Lower lobe of right lung (tissue), 2 donors: ENCODE measurements at regions not wholly inside any gene's neighbourhood (a gene's known extent, or its start where the extent isn't known, plus 50 kb on each side); places are given as distances from the start of the nearest gene placed in this dataset.

Source experiments
- ATAC-seq, 2 donors: fragments of 200-7000 bp; cut with Tn5 transposase; one replicate each; pipeline ENCODE4 v1.9.1; 2020 to 2022; ENCODE audit warnings: mild to moderate bottlenecking in 2 of 2, moderate library complexity in 2 of 2
- DNase-seq: peaks from one replicate; pipeline ENCODE4 v3.0.0-alpha.2; 2020
- H3K27ac ChIP-seq: fragments of 200-600 bp; one replicate; pipeline ENCODE4 v1.8.0; 2022
- H3K27me3 ChIP-seq: fragments of 200-600 bp; one replicate; pipeline ENCODE4 v1.8.0; 2022; ENCODE audit warnings: low read depth
- H3K36me3 ChIP-seq: fragments of 200-600 bp; one replicate; pipeline ENCODE4 v1.8.0; 2022; ENCODE audit warnings: mild to moderate bottlenecking
- H3K4me1 ChIP-seq: fragments of 200-600 bp; one replicate; pipeline ENCODE4 v1.8.0; 2022
- H3K4me3 ChIP-seq: fragments of 200-600 bp; one replicate; pipeline ENCODE4 v1.8.0; 2022; ENCODE audit warnings: mild to moderate bottlenecking
- H3K9me3 ChIP-seq: fragments of 200-600 bp; one replicate; pipeline ENCODE4 v1.8.0; 2022
- intact Hi-C: fragments of 100-400 bp; cut with DNase I; formaldehyde crosslinking; loops from one replicate; pipeline ENCODE4 v1.11.0; 2022
- TF ChIP-seq, protein P1 (sequence below): fragments of 200-600 bp; IDR thresholded peaks from one replicate; pipeline ENCODE4 v1.8.0; 2022; ENCODE audit warnings: antibody characterized with exemption, mild to moderate bottlenecking
- donor health status: DM: no; HTN: yes; CAD: no; lungs with severe emphysema.

DNA sequence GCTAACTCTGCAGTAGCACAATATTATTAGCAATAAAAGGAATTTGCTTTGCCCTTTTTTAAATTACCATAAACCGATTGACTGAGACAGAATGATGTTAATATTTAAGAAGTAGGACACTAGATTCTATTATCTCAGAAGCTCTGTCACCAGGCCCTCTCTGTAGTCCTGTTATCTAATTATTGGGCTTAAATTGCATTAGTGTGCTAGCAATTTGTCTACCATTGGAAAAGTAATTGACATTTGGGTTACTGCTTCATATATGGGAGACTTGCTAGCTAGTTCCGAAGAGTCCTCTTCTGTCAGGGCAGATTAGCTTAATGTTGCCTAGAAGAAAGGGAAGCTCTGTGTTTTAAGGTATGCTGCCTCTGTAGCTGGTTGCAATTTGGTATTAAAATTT lies 1107.3 kb upstream of the EEF2KMT start:
- no peaks in the 10 kb centered on the region for H3K36me3 ChIP-seq
- no peak overlapping the region for H3K27ac ChIP-seq
- H3K4me1 ChIP-seq, result no peaks in the 10 kb centered on the region
- H3K27me3 ChIP-seq, result no peaks in the 10 kb centered on the region
- TF ChIP-seq, protein P1, sequence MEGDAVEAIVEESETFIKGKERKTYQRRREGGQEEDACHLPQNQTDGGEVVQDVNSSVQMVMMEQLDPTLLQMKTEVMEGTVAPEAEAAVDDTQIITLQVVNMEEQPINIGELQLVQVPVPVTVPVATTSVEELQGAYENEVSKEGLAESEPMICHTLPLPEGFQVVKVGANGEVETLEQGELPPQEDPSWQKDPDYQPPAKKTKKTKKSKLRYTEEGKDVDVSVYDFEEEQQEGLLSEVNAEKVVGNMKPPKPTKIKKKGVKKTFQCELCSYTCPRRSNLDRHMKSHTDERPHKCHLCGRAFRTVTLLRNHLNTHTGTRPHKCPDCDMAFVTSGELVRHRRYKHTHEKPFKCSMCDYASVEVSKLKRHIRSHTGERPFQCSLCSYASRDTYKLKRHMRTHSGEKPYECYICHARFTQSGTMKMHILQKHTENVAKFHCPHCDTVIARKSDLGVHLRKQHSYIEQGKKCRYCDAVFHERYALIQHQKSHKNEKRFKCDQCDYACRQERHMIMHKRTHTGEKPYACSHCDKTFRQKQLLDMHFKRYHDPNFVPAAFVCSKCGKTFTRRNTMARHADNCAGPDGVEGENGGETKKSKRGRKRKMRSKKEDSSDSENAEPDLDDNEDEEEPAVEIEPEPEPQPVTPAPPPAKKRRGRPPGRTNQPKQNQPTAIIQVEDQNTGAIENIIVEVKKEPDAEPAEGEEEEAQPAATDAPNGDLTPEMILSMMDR, result no peak
- no peaks in the 10 kb centered on the region for H3K9me3 ChIP-seq
- no peak for ATAC-seq
- H3K4me3 ChIP-seq, result no peak overlapping the region
- DNase-seq, result no peak
- intact Hi-C loops, result no loop called here

DNA sequence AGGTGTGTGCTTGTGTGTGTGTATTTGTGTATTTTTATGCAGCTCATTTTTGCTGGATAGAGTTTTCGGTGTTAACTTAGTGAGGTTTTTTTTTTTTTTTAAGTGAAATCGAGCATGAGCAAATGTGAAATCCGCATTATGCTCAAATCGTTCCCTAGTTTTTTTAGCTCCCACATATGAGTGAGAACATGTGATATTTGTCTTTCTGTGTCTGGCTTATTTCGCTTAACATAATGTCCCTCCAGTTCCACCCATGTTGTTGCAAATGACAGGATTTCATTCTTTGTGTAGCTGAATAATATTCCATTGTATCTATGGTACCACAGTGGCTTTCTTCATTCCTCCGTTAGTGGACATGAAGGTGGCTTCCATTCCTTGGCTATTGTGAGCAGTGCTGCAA lies 1103.3 kb upstream of the EEF2KMT start:
- DNase-seq (no peak), ATAC-seq (no peak)
- TF ChIP-seq, protein P1, result no peak
- intact Hi-C loops, result no loop called here
- Histone ChIP-seq H3K27ac (no peak overlapping the region), H3K9me3 (no peaks in the 10 kb centered on the region), H3K4me3 (no peak overlapping the region), H3K27me3 (no peaks in the 10 kb centered on the region), H3K36me3 (no peaks in the 10 kb centered on the region), H3K4me1 (no peaks in the 10 kb centered on the region)

DNA sequence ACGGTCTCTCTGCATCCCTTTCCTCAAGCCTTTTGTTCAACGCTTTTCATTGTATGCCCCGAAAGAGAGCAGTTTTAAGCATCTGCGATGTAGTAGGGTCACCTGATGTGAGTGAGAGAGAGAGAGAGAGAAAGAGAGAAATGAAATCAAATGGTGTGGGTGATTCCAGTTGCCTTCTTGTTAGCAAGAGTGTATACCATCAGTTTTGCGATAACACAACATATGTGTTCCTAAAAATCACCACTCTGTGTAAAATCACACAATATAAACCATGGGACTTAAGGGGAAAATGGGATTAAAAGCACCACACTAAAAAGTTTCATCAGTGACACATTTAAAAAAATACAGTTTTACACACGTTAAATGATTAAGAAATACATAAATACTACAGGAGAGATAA lies 1102.7 kb upstream of the EEF2KMT start:
- no peaks in the 10 kb centered on the region for H3K36me3 ChIP-seq
- ATAC-seq (no peak), DNase-seq (no peak)
- H3K27ac ChIP-seq, result no peak overlapping the region
- no peak overlapping the region for H3K4me3 ChIP-seq
- intact Hi-C loops, result no loop called here
- no peaks in the 10 kb centered on the region for H3K27me3 ChIP-seq
- H3K4me1 ChIP-seq, result no peaks in the 10 kb centered on the region
- H3K9me3 ChIP-seq, result no peaks in the 10 kb centered on the region
- TF ChIP-seq, protein P1, result no peak

DNA sequence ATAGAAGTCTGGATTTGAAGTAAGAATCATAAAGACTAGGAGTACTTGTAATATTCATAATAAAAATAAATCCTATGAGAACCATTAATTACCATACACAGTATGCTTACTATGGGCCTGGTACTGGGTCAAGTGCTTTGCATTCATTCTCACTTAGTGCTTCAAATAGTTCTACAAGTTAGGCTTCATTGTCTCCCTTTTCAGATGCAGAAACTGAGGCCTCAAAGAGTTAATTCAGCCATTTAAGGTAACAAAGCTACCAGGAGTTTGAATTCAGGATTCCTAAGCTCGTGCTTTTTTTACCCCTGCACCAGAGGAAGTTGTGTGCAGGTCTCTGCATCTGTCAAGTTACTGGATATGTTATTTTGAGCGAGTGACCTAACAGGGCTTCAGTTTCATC lies 1098.4 kb upstream of the EEF2KMT start:
- ATAC-seq, result no peak
- Histone ChIP-seq H3K9me3 (no peaks in the 10 kb centered on the region), H3K27me3 (no peaks in the 10 kb centered on the region), H3K36me3 (no peaks in the 10 kb centered on the region), H3K4me1 (no peaks in the 10 kb centered on the region), H3K4me3 (no peak overlapping the region), H3K27ac (no peak overlapping the region)
- TF ChIP-seq, protein P1, result no peak
- no peak for DNase-seq
- intact Hi-C loops, result no loop called here

DNA sequence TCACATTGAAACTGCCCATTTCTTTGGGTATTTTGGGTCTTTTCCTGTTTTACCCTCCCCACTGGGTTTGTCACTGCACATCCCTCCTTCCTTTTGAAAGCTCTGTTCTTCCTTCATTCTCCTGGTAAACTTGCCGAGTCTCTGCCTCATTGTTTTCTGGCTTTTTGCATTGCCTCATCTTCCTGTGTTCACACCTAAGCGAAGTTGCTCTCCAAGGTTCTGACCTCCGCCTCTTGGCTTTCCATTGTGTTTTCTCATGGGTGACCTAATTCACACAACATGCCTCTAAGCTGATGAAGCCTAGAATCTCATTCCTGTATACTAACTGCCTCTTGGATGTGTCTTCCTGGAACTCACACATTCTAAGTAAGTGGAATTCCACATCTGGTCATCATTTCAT lies 1096.1 kb upstream of the EEF2KMT start:
- Histone ChIP-seq H3K27ac (no peak overlapping the region), H3K36me3 (no peaks in the 10 kb centered on the region), H3K4me3 (no peak overlapping the region), H3K4me1 (no peaks in the 10 kb centered on the region), H3K9me3 (no peaks in the 10 kb centered on the region), H3K27me3 (no peaks in the 10 kb centered on the region)
- intact Hi-C loops, result no loop called here
- no peak for DNase-seq
- ATAC-seq, result no peak
- TF ChIP-seq, protein P1, result no peak

DNA sequence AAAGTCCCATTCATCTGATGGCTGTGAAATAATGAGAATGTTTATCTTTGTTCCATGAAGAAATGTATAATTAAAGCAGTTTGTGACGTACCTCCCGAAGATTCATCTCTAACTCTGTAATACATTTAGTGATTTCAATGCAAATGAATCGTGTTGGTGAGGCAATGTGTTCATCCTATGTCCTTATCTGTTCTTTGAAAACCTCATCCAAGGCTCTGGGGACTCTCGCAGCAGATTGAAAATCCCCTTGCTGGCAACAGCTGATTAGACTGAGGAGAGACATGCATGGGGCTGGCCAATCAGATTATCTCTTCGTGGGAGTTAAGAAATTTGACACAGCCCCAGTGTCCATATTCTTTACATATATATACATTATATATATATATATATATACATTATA lies 1095.4 kb upstream of the EEF2KMT start:
- intact Hi-C loops, result no loop called here
- Histone ChIP-seq H3K4me3 (no peak overlapping the region), H3K27me3 (no peaks in the 10 kb centered on the region), H3K36me3 (no peaks in the 10 kb centered on the region), H3K27ac (no peak overlapping the region), H3K9me3 (no peaks in the 10 kb centered on the region), H3K4me1 (no peaks in the 10 kb centered on the region)
- no peak for DNase-seq
- ATAC-seq, result no peak
- TF ChIP-seq, protein P1, result no peak
